B cell (primary cell): ENCODE measurements at regions not wholly inside any gene's neighbourhood (a gene's known extent, or its start where the extent isn't known, plus 50 kb on each side); places are given as distances from the start of the nearest gene placed in this dataset.

Source experiments
- CTCF ChIP-seq: fragments of 200-600 bp; IDR thresholded peaks from one replicate; pipeline ENCODE4 v1.8.0; 2022; ENCODE audit warnings: antibody characterized with exemption, mild to moderate bottlenecking
- EZH2 ChIP-seq: IDR thresholded peaks from 2 replicates; pipeline ENCODE4 v1.6.1; 2012; ENCODE audit warnings: borderline replicate concordance, low read depth, mild to moderate bottlenecking, moderate library complexity, low read length; ENCODE audit not compliant: insufficient read depth, poor library complexity, severe bottlenecking

GRCh38 chr7:113199136-113199535, 80.8 kb upstream of the SMIM30 start:
- no peak for TF ChIP-seq CTCF
- no peak for TF ChIP-seq EZH2
